BLaER1 (cell line): ENCODE measurements at regions not wholly inside any gene's neighbourhood (a gene's known extent, or its start where the extent isn't known, plus 50 kb on each side); places are given as distances from the start of the nearest gene placed in this dataset.
"Not testable (repeated sequence)": the region's sequence is repeated elsewhere in the genome, so short reads cannot be mapped to it uniquely, and the experiment has no call there.

Experiments
- H3K27ac ChIP-seq: shearing (Covaris generic); formaldehyde crosslinking; 2 replicates; pipeline ENCODE4 v1.8.1; 2022
- H3K27me3 ChIP-seq: shearing (Covaris generic); formaldehyde crosslinking; 2 replicates; pipeline ENCODE4 v1.8.1; 2022
- H3K36me3 ChIP-seq: shearing (Covaris generic); formaldehyde crosslinking; 2 replicates; pipeline ENCODE4 v1.8.1; 2022
- H3K4me1 ChIP-seq: shearing (Covaris generic); formaldehyde crosslinking; 2 replicates; pipeline ENCODE4 v1.8.1; 2022
- H3K4me2 ChIP-seq: shearing (Covaris generic); formaldehyde crosslinking; 2 replicates; pipeline ENCODE4 v1.8.1; 2022
- H3K4me3 ChIP-seq: shearing (Covaris generic); formaldehyde crosslinking; 2 replicates; pipeline ENCODE4 v1.8.1; 2022
- H3K9ac ChIP-seq: shearing (Covaris generic); formaldehyde crosslinking; 2 replicates; pipeline ENCODE4 v1.8.1; 2022
- H3K9me3 ChIP-seq: shearing (Covaris generic); formaldehyde crosslinking; 2 replicates; pipeline ENCODE4 v1.8.1; 2022
- H4K20me1 ChIP-seq: shearing (Covaris generic); formaldehyde crosslinking; 2 replicates; pipeline ENCODE4 v1.8.1; 2022
- Cebpa-rat ChIP-seq: shearing (Covaris generic); IDR thresholded peaks from 2 replicates; pipeline ENCODE4 v1.8.1; 2022

DNA sequence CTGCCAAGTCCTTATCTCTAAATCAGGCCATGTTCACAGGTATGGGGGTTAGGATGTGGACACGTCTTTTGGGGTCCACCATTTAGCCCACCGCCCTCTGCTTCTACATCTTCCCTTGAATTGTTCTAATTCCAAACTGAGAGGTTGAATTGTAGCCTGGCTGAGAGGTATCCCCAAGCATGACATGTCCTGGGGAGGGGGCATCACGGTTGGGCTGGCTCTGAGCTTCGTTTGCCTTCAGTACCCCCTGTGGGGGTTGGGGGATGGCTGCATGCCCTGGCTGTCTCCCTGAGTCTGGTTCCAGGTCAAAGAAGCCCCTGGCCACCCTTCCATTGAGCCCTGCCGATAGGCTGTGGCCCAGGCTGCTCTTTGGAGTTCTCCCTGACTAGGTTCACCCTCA, 204.6 kb downstream of the GLRX3 start:
- TF ChIP-seq Cebpa-rat, result no peak
- H3K4me1 ChIP-seq, result peaks cover 10% of the 10 kb centered on the region
- H4K20me1 ChIP-seq, result no peaks in the 10 kb centered on the region
- no peak overlapping the region for H3K27ac ChIP-seq
- H3K9ac ChIP-seq, result no peak overlapping the region
- H3K36me3 ChIP-seq, result no peaks in the 10 kb centered on the region
- no peaks in the 10 kb centered on the region for H3K9me3 ChIP-seq
- no peak overlapping the region for H3K4me2 ChIP-seq
- no peak overlapping the region for H3K4me3 ChIP-seq
- no peaks in the 10 kb centered on the region for H3K27me3 ChIP-seq

GRCh38 chr10:130341356-130341755, 205.2 kb downstream of the GLRX3 start:
- no peaks in the 10 kb centered on the region for H3K9me3 ChIP-seq
- H3K4me2 ChIP-seq, result peak overlapping the region; percentile 6; the same call in 1 of the 2 replicates
- H3K4me3 ChIP-seq, result no peak overlapping the region
- H3K4me1 ChIP-seq, result peaks cover 14% of the 10 kb centered on the region
- no peak for TF ChIP-seq Cebpa-rat
- H3K9ac ChIP-seq, result no peak overlapping the region
- H4K20me1 ChIP-seq, result no peaks in the 10 kb centered on the region
- H3K27ac ChIP-seq, result no peak overlapping the region
- H3K27me3 ChIP-seq, result no peaks in the 10 kb centered on the region
- no peaks in the 10 kb centered on the region for H3K36me3 ChIP-seq

DNA sequence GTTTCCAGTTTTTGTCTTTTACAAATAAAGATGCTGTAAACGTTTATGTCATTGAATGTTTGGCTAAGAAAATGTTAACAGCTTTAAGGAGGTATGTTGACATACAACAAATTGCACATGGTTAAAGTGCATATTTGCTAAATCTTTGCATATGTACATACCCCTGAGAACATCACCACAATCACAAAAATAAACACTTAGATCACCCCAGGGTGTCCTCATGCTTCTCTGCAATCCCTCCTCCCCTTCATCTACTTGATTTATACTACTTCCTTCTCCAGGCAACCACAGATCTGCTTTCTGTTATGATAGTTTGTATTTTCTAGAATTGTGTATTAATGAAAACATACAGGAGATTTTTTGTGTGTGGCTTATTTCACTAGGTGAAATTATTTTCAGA, 209.5 kb downstream of the GLRX3 start:
- H3K4me2 ChIP-seq, result no peak overlapping the region
- H3K27me3 ChIP-seq, result no peaks in the 10 kb centered on the region
- no peaks in the 10 kb centered on the region for H4K20me1 ChIP-seq
- no peaks in the 10 kb centered on the region for H3K36me3 ChIP-seq
- peaks cover 5% of the 10 kb centered on the region; the same call in 1 of the 2 replicates for H3K9me3 ChIP-seq
- TF ChIP-seq Cebpa-rat, result no peak
- H3K27ac ChIP-seq, result no peak overlapping the region
- no peak overlapping the region for H3K4me3 ChIP-seq
- H3K4me1 ChIP-seq, result peaks cover 8% of the 10 kb centered on the region; the same call in 1 of the 2 replicates
- H3K9ac ChIP-seq, result no peak overlapping the region

GRCh38 chr10:130350996-130351395, 214.8 kb downstream of the GLRX3 start:
- Histone ChIP-seq H3K9ac (no peak overlapping the region), H3K4me2 (no peak overlapping the region), H3K4me1 (peaks cover 22% of the 10 kb centered on the region), H3K27ac (no peak overlapping the region), H3K36me3 (no peaks in the 10 kb centered on the region), H3K4me3 (no peak overlapping the region), H3K9me3 (peaks cover 5% of the 10 kb centered on the region; the same call in 1 of the 2 replicates), H4K20me1 (no peaks in the 10 kb centered on the region), H3K27me3 (no peaks in the 10 kb centered on the region)
- no peak for TF ChIP-seq Cebpa-rat

DNA sequence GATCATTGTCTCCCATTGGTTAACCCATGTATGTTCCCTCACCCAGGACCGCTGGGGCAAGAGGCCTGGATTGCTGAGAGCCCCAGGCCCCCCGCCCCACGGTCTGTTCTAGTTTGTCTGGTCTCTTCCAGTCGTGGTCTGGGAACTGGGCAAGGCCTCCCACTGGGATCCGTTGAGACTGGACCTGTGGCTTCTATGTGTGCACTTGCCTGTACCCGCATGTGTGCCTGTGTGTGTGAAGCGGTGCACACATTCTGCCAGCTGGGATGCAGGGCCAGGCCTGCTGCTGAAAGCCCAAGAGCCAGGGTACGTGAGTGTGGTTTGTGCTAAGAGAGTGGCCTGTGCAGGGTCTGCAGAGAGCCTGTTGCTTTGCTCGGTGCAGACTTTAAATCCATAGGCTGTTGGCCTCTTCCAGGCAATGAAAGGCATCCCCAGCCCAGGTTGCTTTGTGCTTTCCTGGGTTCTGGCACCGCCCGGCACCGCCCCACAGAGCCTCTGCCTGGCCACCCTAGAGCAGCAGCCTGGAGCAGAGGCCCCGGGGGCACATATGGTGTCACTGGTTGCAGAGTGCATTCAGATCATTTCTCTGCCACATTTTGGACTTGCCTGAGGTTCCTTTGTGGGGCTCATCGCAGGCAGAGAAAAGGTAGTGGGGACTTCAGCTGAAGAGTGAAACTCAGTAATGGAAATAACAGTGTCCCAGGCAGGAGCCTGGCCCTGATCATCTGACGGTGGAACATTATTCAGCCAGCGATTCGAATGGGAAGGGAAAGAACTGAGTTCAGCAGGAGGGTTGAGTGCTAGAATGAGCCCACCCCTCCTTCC, 215.5 kb downstream of the GLRX3 start:
- H3K36me3 ChIP-seq, result no peaks in the 10 kb centered on the region
- H3K4me3 ChIP-seq, result no peak overlapping the region
- peaks cover 3% of the 10 kb centered on the region; the same call in 1 of the 2 replicates for H3K9me3 ChIP-seq
- peaks cover 24% of the 10 kb centered on the region for H3K4me1 ChIP-seq
- no peak overlapping the region for H3K9ac ChIP-seq
- no peaks in the 10 kb centered on the region for H4K20me1 ChIP-seq
- H3K27ac ChIP-seq, result no peak overlapping the region
- no peaks in the 10 kb centered on the region for H3K27me3 ChIP-seq
- no peak for TF ChIP-seq Cebpa-rat
- H3K4me2 ChIP-seq, result no peak overlapping the region

- Histone ChIP-seq H3K27ac (no peak overlapping the region), H3K27me3 (no peaks in the 10 kb centered on the region), H3K9me3 (no peaks in the 10 kb centered on the region), H3K4me1 (peaks cover 24% of the 10 kb centered on the region), H4K20me1 (no peaks in the 10 kb centered on the region), H3K36me3 (no peaks in the 10 kb centered on the region), H3K9ac (no peak overlapping the region), H3K4me2 (no peak overlapping the region), H3K4me3 (no peak overlapping the region)
- TF ChIP-seq Cebpa-rat, result no peak
Measured at GRCh38 chr10:130352291-130352645, 216.1 kb downstream of the GLRX3 start.

DNA sequence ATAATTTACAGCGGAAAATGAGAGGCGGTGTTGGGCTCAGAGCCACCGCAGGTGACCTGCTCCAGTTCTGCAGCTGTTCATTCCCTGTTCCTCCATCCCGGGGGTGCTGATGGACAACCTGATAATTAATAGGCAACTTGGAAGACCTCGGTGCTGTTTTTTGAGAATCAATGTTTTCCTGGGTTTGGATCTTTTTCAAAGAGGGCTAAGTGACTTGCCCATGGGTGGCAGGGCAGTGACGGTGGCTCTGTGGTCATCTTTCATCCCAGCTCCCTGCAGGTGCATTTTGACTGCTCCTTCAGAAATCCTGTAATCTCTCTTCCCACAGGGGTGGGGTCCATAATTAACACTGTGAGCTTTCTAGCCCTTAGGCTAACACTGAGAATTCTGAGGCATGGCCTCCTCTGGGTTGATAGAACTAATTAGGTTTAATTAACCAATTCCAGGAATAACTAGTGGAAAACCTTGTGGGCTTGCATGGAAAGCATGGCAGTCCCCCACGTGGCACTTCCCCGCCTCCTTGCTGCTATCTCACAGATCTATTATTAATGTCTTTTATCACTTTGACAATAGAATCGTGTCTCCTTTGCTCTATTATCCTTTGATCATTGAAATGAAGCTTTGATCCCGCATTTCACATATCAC, 217.9 kb downstream of the GLRX3 start:
- H3K4me2 ChIP-seq, result peak overlapping the region; percentile 82
- TF ChIP-seq Cebpa-rat, result no peak
- no peak overlapping the region for H3K4me3 ChIP-seq
- no peak overlapping the region for H3K27ac ChIP-seq
- no peaks in the 10 kb centered on the region for H4K20me1 ChIP-seq
- H3K9ac ChIP-seq, result no peak overlapping the region
- H3K27me3 ChIP-seq, result no peaks in the 10 kb centered on the region
- H3K36me3 ChIP-seq, result no peaks in the 10 kb centered on the region
- H3K4me1 ChIP-seq, result peaks cover 27% of the 10 kb centered on the region
- no peaks in the 10 kb centered on the region for H3K9me3 ChIP-seq

- no peaks in the 10 kb centered on the region for H3K9me3 ChIP-seq
- no peaks in the 10 kb centered on the region for H4K20me1 ChIP-seq
- no peaks in the 10 kb centered on the region for H3K27me3 ChIP-seq
- no peak overlapping the region for H3K9ac ChIP-seq
- peak overlapping the region; percentile 82 for H3K4me2 ChIP-seq
- TF ChIP-seq Cebpa-rat, result no peak
- no peak overlapping the region for H3K4me3 ChIP-seq
- H3K27ac ChIP-seq, result no peak overlapping the region
- H3K4me1 ChIP-seq, result peaks cover 32% of the 10 kb centered on the region
- H3K36me3 ChIP-seq, result no peaks in the 10 kb centered on the region
Measured at GRCh38 chr10:130354573-130354954, 218.4 kb downstream of the GLRX3 start.

DNA sequence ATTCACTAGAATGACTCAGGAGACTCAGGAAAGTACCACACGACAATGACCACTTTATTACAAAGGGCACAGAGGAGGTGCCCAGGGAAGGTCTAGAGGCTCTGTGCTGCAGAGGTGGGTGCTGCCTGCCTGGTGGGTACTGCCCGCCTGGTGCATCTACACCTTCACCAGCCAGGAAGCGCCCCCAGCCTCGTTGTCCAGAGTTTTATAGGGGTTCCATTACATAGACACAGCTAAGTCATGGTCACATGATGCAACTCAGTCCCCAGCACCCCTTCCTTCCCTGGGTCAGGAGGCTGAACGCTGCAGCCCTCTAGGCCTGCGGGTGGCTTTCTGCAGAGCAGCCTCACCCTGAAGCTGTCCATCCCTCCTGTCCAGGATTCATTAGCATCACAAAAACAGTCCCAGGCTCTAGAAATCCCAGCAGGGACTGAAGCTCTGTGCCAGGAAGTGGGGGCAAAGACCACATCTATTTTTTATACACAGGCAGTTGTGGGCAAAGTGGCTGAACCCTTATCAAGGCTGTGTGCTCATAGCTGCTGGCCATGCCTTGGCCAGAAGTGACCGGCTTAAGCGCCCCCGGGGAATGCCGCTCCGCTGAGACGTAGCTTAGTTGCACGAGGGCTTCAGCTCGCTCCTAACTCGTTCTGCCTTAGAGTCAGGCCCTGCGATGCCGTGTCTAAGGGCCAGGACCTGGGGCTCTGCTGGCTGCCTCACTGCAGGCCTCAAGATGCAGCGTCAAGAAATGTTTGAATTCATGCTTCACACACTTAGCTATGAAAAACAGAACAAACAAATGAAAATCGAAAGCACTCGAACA, 219.0 kb downstream of the GLRX3 start:
- Histone ChIP-seq H3K36me3 (no peaks in the 10 kb centered on the region), H4K20me1 (no peaks in the 10 kb centered on the region), H3K9me3 (no peaks in the 10 kb centered on the region), H3K4me2 (peak overlapping the region; percentile 82), H3K27me3 (no peaks in the 10 kb centered on the region), H3K4me3 (no peak overlapping the region), H3K4me1 (peaks cover 38% of the 10 kb centered on the region), H3K27ac (peak overlapping the region; percentile 27; the same call in 1 of the 2 replicates), H3K9ac (peak overlapping the region; percentile 52; the same call in 1 of the 2 replicates)
- no peak for TF ChIP-seq Cebpa-rat

GRCh38 chr10:130356429-130356828, 220.2 kb downstream of the GLRX3 start:
- H3K9ac ChIP-seq, H4K20me1 ChIP-seq, H3K27me3 ChIP-seq, H3K27ac ChIP-seq, H3K36me3 ChIP-seq, H3K9me3 ChIP-seq, H3K4me3 ChIP-seq, H3K4me2 ChIP-seq: not testable (repeated sequence)
- H3K4me1 ChIP-seq, result peaks cover 44% of the 10 kb centered on the region
